Glomerular visceral epithelial cell (primary cell): ENCODE measurements at regions not wholly inside any gene's neighbourhood (a gene's known extent, or its start where the extent isn't known, plus 50 kb on each side); places are given as distances from the start of the nearest gene placed in this dataset.
A peak's percentile ranks its signal among the peaks of the same experiment; 100 is the strongest.
"Not testable (repeated sequence)": the region's sequence is repeated elsewhere in the genome, so short reads cannot be mapped to it uniquely, and the experiment has no call there.

ENCODE experiments used
- DNase-seq: peaks from one replicate; pipeline ENCODE4 v3.0.0-alpha.2; 2016; ENCODE audit errors: extremely low spot score

- DNase-seq = no peak
These were observed 258.8 kb upstream of the IRS2 start for GRCh38 chr13:110045202-110045601.

GRCh38 chr13:110044551-110045111, 258.2 kb upstream of the IRS2 start:
- no peak for DNase-seq

- DNase-seq = no peak
These were observed 256.0 kb upstream of the IRS2 start for GRCh38 chr13:110042253-110042950.

- DNase-seq = not testable (repeated sequence)
These were observed 255.3 kb upstream of the IRS2 start for GRCh38 chr13:110041638-110042037.

GRCh38 chr13:110037925-110038573, 251.7 kb upstream of the IRS2 start:
- DNase-seq = no peak

- no peak for DNase-seq
These were observed 249.7 kb upstream of the IRS2 start for GRCh38 chr13:110036060-110036459.

GRCh38 chr13:110034031-110034549, 247.7 kb upstream of the IRS2 start:
- no peak for DNase-seq

GRCh38 chr13:110032969-110033368, 246.6 kb upstream of the IRS2 start:
- no peak for DNase-seq

GRCh38 chr13:110030394-110030928, 244.1 kb upstream of the IRS2 start:
- no peak for DNase-seq

GRCh38 chr13:110028838-110029621, 242.6 kb upstream of the IRS2 start:
- DNase-seq = no peak

- DNase-seq = no peak
These were observed 241.9 kb upstream of the IRS2 start for GRCh38 chr13:110028311-110028710.

GRCh38 chr13:110027470-110028240, 241.3 kb upstream of the IRS2 start:
- no peak for DNase-seq

GRCh38 chr13:110024645-110024980, 238.2 kb upstream of the IRS2 start:
- DNase-seq = no peak

- no peak for DNase-seq
These were observed 237.6 kb upstream of the IRS2 start for GRCh38 chr13:110023729-110024644.

GRCh38 chr13:110018009-110018408, 231.6 kb upstream of the IRS2 start:
- peak; percentile 56 for DNase-seq

GRCh38 chr13:110017379-110017778, 231.0 kb upstream of the IRS2 start:
- peak; percentile 95 for DNase-seq

GRCh38 chr13:110015253-110015652, 228.9 kb upstream of the IRS2 start:
- DNase-seq = no peak

- no peak for DNase-seq
These were observed 228.3 kb upstream of the IRS2 start for GRCh38 chr13:110014719-110015118.

- DNase-seq = peak; percentile 98
These were observed 225.8 kb upstream of the IRS2 start for GRCh38 chr13:110012102-110012739.
